Fibroblast of lung (primary cell): ENCODE measurements at regions not wholly inside any gene's neighbourhood (a gene's known extent, or its start where the extent isn't known, plus 50 kb on each side); places are given as distances from the start of the nearest gene placed in this dataset.

Experiments used
- EZH2 ChIP-seq: IDR thresholded peaks from 2 replicates; pipeline ENCODE4 v1.5.1; 2012; ENCODE audit warnings: low read length, control low read depth, mild to moderate bottlenecking; ENCODE audit errors: missing control alignments
- TF ChIP-seq, protein P1 (sequence below), 2 donors: IDR thresholded peaks in 1 of 2; conservative IDR thresholded peaks in 1 of 2; 1 replicate in 1 of 2; 2 replicates in 1 of 2; pipeline ENCODE4 v1.5.1; 2011 to 2012; ENCODE audit warnings: low read length in 2 of 2, control low read depth in 1 of 2, inconsistent platforms in 1 of 2, low read depth in 1 of 2, mild to moderate bottlenecking in 1 of 2

DNA sequence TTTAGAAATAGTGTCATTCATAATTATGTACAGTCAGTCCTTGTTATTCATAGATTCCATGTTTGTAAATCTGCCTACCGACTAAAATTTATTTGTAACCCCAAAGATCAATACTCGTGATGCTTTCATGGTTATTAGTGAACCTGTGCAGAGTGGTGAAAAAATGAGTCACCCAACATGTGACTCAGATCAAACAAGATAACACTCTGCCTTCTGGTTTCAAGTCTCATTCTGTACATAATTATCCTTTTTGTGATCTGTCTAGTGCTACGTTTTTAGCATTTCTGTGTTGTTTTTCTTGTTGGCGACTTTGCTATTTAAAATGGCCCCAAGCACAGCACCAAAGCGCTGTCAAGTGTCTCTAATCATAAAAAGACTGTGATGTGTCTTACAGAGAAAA, 274.7 kb downstream of the SUCLA2 start:
- TF ChIP-seq, protein P1, sequence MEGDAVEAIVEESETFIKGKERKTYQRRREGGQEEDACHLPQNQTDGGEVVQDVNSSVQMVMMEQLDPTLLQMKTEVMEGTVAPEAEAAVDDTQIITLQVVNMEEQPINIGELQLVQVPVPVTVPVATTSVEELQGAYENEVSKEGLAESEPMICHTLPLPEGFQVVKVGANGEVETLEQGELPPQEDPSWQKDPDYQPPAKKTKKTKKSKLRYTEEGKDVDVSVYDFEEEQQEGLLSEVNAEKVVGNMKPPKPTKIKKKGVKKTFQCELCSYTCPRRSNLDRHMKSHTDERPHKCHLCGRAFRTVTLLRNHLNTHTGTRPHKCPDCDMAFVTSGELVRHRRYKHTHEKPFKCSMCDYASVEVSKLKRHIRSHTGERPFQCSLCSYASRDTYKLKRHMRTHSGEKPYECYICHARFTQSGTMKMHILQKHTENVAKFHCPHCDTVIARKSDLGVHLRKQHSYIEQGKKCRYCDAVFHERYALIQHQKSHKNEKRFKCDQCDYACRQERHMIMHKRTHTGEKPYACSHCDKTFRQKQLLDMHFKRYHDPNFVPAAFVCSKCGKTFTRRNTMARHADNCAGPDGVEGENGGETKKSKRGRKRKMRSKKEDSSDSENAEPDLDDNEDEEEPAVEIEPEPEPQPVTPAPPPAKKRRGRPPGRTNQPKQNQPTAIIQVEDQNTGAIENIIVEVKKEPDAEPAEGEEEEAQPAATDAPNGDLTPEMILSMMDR (conservative IDR thresholded peaks at IDR 0.05 in 1 of 2, IDR thresholded peaks at IDR 0.05 in 1 of 2; ENCODE audit: low read depth in 1 of 2, low read length in 2 of 2), result no peak
- no peak for TF ChIP-seq EZH2
